Caco-2 (cell line): ENCODE measurements at regions not wholly inside any gene's neighbourhood (a gene's known extent, or its start where the extent isn't known, plus 50 kb on each side); places are given as distances from the start of the nearest gene placed in this dataset.

Source experiments
- BruUV-seq: library from RNA; stranded (reverse); fragments of 400-500 nt; replicated peaks from 2 replicates; lab custom pipeline; 2021; lab: Mats Ljungman, UMichigan
- CTCF ChIA-PET: fragments of 300-600 bp; sonication (Branson Sonifier 250); formaldehyde crosslinking; loops from one replicate; lab custom pipeline; 2022; ENCODE audit warnings: antibody characterized with exemption; lab: Charles Lee
- POLR2A ChIA-PET: fragments of 300-600 bp; sonication (Branson Sonifier 250); formaldehyde crosslinking; loops from one replicate; lab custom pipeline; 2022; ENCODE audit warnings: antibody characterized with exemption; lab: Charles Lee
- DNase-seq, 2 experiments: peaks; one replicate each; pipeline versions ENCODE4 v3.0.0 to v3.0.0-alpha.2; 2020 to 2022
- H3K27me3 ChIP-seq: replicated peaks from 2 replicates; pipeline ENCODE4 v1.6.0; 2011; ENCODE audit warnings: low read length; ENCODE audit not compliant: control insufficient read depth, insufficient read depth
- H3K36me3 ChIP-seq: 2 replicates; pipeline ENCODE4 v1.5.1; 2011; ENCODE audit warnings: low read length; ENCODE audit not compliant: control insufficient read depth, insufficient read depth
- H3K4me1 ChIP-seq: fragments of 250-450 bp; sonication (Bioruptor Pico); 2 replicates; pipeline ENCODE4 v1.5.1; 2020; ENCODE audit warnings: mild to moderate bottlenecking
- H3K4me3 ChIP-seq: 2 replicates; pipeline ENCODE4 v1.5.1; 2011; ENCODE audit warnings: low read depth, mild to moderate bottlenecking, control low read depth, low read length
- H3K9me3 ChIP-seq: fragments of 250-450 bp; sonication (Bioruptor Pico); 2 replicates; pipeline ENCODE4 v1.5.1; 2020; ENCODE audit warnings: mild to moderate bottlenecking, moderate library complexity
- H3K27ac Mint-ChIP-seq: one replicate; pipeline ENCODE4 v1.8.0; 2022; ENCODE audit warnings: mixed read lengths; ENCODE audit not compliant: unreplicated experiment
- H3K27me3 Mint-ChIP-seq: one replicate; pipeline ENCODE4 v1.8.0; 2022; ENCODE audit warnings: mixed read lengths; ENCODE audit not compliant: insufficient read depth, unreplicated experiment
- H3K36me3 Mint-ChIP-seq: one replicate; pipeline ENCODE4 v1.8.0; 2022; ENCODE audit warnings: mild to moderate bottlenecking, mixed read lengths; ENCODE audit not compliant: insufficient read depth, unreplicated experiment
- H3K4me1 Mint-ChIP-seq: one replicate; pipeline ENCODE4 v1.8.0; 2022; ENCODE audit warnings: low read depth, mixed read lengths; ENCODE audit not compliant: unreplicated experiment
- H3K4me3 Mint-ChIP-seq: one replicate; pipeline ENCODE4 v1.8.0; 2022; ENCODE audit warnings: mild to moderate bottlenecking, moderate library complexity, mixed read lengths; ENCODE audit not compliant: unreplicated experiment
- H3K9me3 Mint-ChIP-seq: one replicate; pipeline ENCODE4 v1.8.0; 2022; ENCODE audit warnings: mixed read lengths; ENCODE audit not compliant: unreplicated experiment
- intact Hi-C: fragments of 100-400 bp; cut with micrococcal nuclease; formaldehyde crosslinking; loops from one replicate; pipeline ENCODE4 v1.10.0; 2022; ENCODE audit not compliant: unreplicated experiment
- TF ChIP-seq, protein P1 (sequence below), 2 experiments: fragments of 200-600 bp in 1 of 2; IDR thresholded peaks; 1 replicate in 1 of 2; 2 replicates in 1 of 2; pipeline versions ENCODE4 v1.5.1 to v1.8.0; 2011 to 2022; ENCODE audit warnings: antibody characterized with exemption in 1 of 2, control low read depth in 1 of 2, inconsistent platforms in 1 of 2, low read depth in 1 of 2, low read length in 1 of 2, mild to moderate bottlenecking in 1 of 2, moderate library complexity in 1 of 2; ENCODE audit not compliant: insufficient read depth in 1 of 2, severe bottlenecking in 1 of 2, unreplicated experiment in 1 of 2

DNA sequence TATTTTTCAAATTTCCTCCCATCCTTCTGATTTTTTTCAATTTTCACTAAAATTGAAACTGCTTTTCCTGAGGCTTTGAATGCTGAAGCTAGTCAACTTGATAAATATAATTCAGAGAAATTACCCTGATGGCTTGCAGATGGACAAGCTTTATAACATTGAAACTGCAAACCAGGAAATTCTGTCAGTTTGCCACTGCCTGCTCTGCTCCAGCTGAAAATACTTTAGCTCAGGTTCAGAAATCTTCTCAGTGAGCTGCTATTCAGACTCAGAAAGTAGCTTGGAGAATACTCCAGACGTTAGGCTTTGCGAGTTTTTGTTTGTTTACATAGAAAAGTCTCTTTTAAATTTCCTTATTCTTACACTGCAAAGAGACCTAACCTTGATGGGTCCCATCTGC lies 1574.7 kb downstream of the STIM2 start:
- no peaks in the 10 kb centered on the region for H3K27me3 ChIP-seq
- intact Hi-C loops = loop anchor here (5.0 kb wide), 1 partner anchor 208 kb away; no protein-coding TSS in a partner anchor
- H3K9me3 ChIP-seq = no peaks in the 10 kb centered on the region
- H3K36me3 ChIP-seq = no peaks in the 10 kb centered on the region
- H3K4me1 Mint-ChIP-seq = peaks cover 27% of the 10 kb centered on the region
- H3K4me3 ChIP-seq = no peak overlapping the region
- H3K4me1 ChIP-seq = peaks cover 55% of the 10 kb centered on the region
- ChIA-PET CTCF (no interaction called here), POLR2A (no interaction called here)
- no peaks in the 10 kb centered on the region for H3K27me3 Mint-ChIP-seq
- peak in 1 of 2 experiments; percentile 2 for DNase-seq
- peaks cover 6% of the 10 kb centered on the region for H3K9me3 Mint-ChIP-seq
- peak overlapping the region; percentile 67 for H3K4me3 Mint-ChIP-seq
- TF ChIP-seq, protein P1, sequence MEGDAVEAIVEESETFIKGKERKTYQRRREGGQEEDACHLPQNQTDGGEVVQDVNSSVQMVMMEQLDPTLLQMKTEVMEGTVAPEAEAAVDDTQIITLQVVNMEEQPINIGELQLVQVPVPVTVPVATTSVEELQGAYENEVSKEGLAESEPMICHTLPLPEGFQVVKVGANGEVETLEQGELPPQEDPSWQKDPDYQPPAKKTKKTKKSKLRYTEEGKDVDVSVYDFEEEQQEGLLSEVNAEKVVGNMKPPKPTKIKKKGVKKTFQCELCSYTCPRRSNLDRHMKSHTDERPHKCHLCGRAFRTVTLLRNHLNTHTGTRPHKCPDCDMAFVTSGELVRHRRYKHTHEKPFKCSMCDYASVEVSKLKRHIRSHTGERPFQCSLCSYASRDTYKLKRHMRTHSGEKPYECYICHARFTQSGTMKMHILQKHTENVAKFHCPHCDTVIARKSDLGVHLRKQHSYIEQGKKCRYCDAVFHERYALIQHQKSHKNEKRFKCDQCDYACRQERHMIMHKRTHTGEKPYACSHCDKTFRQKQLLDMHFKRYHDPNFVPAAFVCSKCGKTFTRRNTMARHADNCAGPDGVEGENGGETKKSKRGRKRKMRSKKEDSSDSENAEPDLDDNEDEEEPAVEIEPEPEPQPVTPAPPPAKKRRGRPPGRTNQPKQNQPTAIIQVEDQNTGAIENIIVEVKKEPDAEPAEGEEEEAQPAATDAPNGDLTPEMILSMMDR (IDR thresholded peaks at IDR 0.05; ENCODE audit: insufficient read depth in 1 of 2, low read depth in 1 of 2, low read length in 1 of 2, severe bottlenecking in 1 of 2, unreplicated experiment in 1 of 2) = no peak
- peak overlapping the region; percentile 94 for H3K27ac Mint-ChIP-seq
- BruUV-seq = no TSS peak
- peaks cover 5% of the 10 kb centered on the region for H3K36me3 Mint-ChIP-seq

DNA sequence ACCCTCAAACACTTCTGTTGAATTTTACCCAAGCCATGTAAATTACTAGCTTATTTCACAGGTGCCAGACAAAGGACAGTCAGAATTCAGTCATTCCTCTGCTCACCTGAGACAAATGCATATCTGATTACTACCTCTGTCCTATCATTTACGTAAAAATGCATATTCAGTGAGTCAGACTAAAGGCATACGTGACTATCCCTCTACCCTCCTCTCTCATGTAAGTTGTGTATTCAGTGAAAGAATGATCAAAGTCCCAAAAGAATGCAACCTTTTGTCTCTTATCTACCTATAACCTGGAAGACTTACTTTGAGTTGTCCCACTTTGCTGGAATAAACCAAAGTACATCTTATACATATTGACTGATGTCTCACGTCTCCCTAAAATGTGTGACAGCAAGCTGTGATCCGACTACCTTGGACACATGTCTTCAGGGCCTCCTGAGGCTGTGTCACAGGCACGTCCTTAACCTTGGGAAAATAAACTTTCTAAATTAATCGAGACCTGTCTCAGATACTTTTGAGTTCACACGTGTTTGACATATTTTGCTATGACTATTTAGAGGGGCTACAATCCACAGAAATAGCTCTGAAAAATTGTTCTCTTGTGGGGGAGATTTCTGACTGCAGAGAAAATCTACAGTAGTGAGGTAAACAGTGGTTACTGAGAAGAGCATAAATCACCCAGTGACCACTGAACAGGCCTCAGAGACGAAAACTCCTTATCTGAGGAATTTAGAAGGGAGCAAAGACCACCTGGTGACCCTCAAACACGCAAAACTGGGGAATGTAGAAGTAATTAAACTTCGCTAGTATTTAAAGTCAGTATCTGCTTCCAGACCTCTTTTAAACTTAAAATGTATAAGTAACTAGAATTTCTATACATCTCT lies 1575.8 kb downstream of the STIM2 start:
- Mint-ChIP-seq H3K4me3 (peak overlapping the region; percentile 67), H3K36me3 (peaks cover 5% of the 10 kb centered on the region), H3K27me3 (no peaks in the 10 kb centered on the region), H3K9me3 (peaks cover 16% of the 10 kb centered on the region), H3K4me1 (peaks cover 27% of the 10 kb centered on the region), H3K27ac (peak overlapping the region; percentile 94)
- TSS peak; percentile 60 for BruUV-seq
- intact Hi-C loops = loop anchor here (1.0 to 5.0 kb wide), 3 partner anchors 78 to 209 kb away; no protein-coding TSS in a partner anchor
- Histone ChIP-seq H3K27me3 (no peaks in the 10 kb centered on the region), H3K4me1 (peaks cover 55% of the 10 kb centered on the region), H3K9me3 (no peaks in the 10 kb centered on the region), H3K4me3 (no peak overlapping the region), H3K36me3 (no peaks in the 10 kb centered on the region)
- TF ChIP-seq, protein P1 (IDR thresholded peaks at IDR 0.05; ENCODE audit: insufficient read depth in 1 of 2, low read depth in 1 of 2, low read length in 1 of 2, severe bottlenecking in 1 of 2, unreplicated experiment in 1 of 2) = no peak
- peak; percentile 76 for DNase-seq
- ChIA-PET CTCF (interaction anchor here (0.8 to 1.0 kb wide), 2 partner anchors 36 to 210 kb away, joined by 3 to 4 read pairs; no protein-coding TSS in a partner anchor), POLR2A (no interaction called here)

DNA sequence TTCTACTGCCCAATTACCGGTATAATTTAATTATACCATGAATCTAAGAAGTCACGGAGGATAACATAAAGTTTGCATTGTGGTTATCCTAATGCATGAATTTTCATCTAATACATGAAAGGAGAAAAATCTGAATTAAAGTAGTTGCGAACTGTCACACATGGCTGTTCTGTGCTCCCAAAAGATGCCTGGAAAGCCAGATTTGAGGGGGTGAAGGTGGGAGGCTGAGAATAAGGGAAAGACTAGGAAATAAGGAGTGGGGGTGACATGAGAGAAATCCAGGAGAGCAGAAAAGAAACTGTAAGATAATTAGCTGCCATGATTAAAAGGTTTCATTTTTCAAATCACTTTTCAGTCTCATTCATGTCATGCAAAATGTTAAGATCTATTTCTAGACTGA lies 1582.7 kb downstream of the STIM2 start:
- H3K27me3 Mint-ChIP-seq = no peaks in the 10 kb centered on the region
- TF ChIP-seq, protein P1 (IDR thresholded peaks at IDR 0.05; ENCODE audit: insufficient read depth in 1 of 2, low read depth in 1 of 2, low read length in 1 of 2, severe bottlenecking in 1 of 2, unreplicated experiment in 1 of 2) = no peak
- peaks cover 6% of the 10 kb centered on the region for H3K4me1 Mint-ChIP-seq
- DNase-seq = no peak
- ChIA-PET POLR2A (no interaction called here), CTCF (no interaction called here)
- H3K36me3 Mint-ChIP-seq = no peaks in the 10 kb centered on the region
- Histone ChIP-seq H3K36me3 (no peaks in the 10 kb centered on the region), H3K4me1 (peaks cover 8% of the 10 kb centered on the region), H3K9me3 (no peaks in the 10 kb centered on the region), H3K4me3 (no peak overlapping the region), H3K27me3 (no peaks in the 10 kb centered on the region)
- intact Hi-C loops = no loop called here
- no TSS peak for BruUV-seq
- H3K9me3 Mint-ChIP-seq = peaks cover 16% of the 10 kb centered on the region
- H3K27ac Mint-ChIP-seq = no peak overlapping the region
- no peak overlapping the region for H3K4me3 Mint-ChIP-seq
